HT1080 (cell line): ENCODE measurements at regions not wholly inside any gene's neighbourhood (a gene's known extent, or its start where the extent isn't known, plus 50 kb on each side); places are given as distances from the start of the nearest gene placed in this dataset.

ENCODE experiments used
- DNase-seq: peaks from one replicate; pipeline ENCODE4 v3.0.0-alpha.2; 2015; ENCODE audit warnings: low read depth

DNA sequence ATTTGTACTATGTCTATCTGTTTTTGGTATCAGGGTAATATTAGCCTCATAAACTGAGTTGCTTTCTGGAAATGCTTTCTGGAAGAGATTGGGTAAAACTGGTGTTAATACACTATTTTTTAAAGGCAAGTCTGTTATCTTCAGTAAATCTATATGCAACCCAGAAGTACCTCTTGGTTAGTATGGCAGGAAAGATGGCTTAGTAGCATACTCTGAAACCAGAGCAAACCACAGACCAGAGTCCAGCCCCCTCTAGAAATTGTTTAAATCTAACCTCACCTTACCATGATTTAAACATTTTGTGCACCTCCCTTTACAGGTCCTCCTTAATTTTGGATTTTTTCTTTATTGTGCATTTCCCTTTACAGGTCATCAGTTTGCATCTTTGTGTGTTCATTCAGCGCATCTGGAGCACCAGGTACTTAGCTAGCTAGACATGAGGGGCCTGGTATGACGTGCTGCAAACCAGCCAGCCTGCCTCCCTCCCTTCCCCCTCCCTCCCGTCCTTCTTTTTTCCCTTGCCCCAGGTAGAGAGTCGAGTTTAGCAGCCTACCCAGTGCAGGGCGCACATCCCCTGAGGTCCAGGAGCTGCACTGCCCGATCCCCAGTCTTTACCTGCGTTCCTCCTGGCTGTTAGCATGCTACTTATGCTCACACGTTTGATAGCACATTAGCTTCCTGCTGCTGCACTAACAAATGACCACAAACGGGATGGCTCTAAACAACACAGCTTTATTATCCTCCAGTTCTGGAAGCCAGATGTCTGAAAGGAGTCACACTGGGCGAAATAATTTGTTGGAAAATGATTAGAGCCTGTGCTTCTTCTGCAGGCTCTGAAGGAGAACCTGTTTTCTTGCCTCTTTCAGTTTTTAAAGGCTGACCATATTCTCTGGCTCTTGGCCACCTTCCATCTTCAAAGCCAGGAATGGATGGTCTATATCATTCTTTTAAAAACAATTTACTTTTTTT lies 299.9 kb upstream of the HABP2 start:
- no peak for DNase-seq

DNA sequence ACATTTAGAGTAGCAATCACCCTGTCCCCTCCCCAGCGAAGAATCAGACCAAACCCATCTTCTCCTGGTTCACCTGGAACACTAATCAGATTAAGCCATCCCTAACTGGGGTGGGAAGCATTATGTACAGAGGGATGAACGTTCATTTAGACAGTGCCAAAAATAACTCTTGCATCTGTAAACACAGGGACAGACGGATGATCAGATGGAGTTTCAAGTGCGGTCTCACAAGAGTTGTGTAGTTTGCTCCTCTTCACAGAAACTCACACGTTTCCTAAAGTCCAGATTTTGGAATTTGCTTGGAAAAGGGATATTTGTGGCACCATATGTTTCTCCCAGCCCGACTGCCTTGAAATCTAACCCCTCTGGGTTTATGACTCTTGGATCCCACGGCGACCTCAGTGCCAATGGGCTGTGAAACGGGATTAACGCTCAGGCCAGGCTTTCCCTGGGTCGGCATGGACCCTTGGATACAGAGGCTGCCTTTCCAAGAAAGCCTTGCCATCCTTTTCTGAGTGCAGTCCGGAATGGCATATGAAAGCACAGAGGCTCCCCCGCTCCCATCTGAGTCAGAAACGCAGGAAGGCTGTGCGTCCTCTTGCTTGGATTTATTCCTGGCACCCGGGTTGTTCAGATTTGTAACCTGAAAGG lies 293.2 kb upstream of the HABP2 start:
- DNase-seq: no peak

GRCh38 chr10:113261161-113261560 lies 291.7 kb upstream of the HABP2 start:
- no peak for DNase-seq

DNA sequence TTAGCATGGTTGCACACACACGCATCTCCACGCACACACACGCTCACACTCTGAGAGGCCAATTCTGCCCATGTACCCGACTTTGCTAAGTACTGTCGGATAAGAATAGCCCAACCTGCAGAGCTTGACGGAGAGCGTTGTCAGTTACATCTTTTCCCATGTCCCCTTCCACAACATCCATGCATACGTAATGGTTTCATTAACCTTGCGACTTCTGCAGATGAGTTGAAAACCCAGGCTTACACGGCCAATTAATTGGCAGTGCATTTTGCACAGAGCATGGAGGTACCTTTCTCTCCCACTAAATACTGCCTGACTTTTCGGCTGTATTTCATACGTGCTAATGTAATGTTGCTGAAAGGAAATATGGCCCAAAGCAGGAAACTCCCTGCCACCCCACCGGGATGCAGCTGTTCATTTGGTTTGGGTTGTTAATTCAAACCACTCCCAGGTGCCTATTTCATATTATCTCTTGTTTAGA lies 291.2 kb upstream of the HABP2 start:
- DNase-seq: no peak

DNA sequence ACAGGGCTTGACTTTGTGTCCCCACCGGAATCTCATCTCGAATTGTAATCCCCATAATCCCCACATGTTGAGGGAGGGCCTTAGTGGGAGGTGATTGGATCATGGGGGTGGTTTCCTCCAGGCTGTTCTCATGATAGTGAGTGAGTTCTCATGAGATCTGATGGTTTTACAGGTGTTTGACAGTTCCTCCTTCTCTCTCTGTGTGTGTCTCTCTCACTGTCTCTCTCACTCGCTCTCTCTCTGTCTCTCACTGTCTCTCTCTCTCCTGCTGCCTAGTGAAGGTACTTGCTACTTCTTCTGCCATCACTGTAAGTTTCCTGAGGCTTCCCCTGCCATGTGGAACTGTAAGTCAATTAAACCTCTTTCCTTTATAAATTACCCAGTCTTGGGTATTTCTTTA lies 289.8 kb upstream of the HABP2 start:
- no peak for DNase-seq

DNA sequence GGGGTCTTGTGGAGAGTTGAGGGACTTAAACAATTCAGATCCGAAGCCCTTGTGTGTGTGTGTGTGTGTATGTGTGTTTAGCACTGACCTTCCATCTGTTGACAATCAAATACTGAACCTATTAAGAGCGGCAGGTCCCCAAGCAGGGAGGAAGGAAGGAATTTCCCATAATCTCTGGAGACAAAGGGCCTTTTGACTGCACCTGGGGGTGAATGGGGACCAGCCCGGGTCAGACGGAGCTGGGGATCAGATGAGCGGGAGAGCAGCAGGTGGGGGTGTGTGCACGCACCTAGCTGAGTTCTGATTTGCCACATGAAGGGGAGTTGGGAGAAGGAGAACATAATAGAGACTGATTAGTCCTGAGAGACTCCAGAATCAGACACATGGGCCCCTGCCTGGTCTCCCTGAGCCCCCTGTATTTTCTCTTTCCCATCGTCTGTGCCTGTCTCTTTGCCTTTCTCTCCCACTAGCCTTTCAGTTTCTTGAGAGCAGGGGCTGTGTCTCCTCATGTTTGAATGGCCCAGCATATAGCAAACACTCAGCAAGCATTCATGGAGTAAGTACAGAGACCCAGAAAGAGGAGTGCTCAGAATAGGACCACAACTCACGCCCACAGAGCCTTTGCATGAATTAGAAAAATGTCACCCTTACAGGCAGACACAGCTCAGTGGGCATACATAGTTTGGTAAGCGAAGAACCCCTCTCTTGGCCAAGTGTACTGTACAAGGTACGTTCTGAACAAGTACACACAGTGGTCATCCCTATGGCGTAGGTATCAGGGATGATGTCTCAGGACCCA lies 288.3 kb upstream of the HABP2 start:
- DNase-seq: no peak

GRCh38 chr10:113266147-113266546 lies 286.7 kb upstream of the HABP2 start:
- DNase-seq: no peak

- no peak for DNase-seq
Observed at GRCh38 chr10:113267619-113268562, 285.0 kb upstream of the HABP2 start.

- no peak for DNase-seq
Observed at GRCh38 chr10:113269333-113269732, 283.5 kb upstream of the HABP2 start.

DNA sequence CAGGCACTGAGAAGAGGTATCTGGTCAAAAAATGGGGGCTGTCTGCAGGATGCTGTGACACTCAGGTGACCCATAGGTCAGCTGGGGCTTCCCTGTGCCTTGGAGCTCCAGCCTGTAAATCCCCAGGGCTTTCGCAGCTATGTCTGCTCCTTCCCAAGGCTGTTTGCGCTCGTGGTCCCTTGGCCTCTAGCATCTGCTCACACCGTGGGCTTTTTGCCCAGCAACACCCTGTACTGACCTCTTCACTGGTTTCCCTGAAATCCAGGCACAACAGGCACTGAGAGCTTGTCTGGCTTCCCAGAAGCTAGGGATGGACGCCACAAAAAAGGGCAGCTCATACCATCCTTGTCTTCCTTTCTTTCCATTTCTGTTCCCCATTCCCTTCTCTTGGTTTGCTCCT lies 280.3 kb upstream of the HABP2 start:
- no peak for DNase-seq

DNA sequence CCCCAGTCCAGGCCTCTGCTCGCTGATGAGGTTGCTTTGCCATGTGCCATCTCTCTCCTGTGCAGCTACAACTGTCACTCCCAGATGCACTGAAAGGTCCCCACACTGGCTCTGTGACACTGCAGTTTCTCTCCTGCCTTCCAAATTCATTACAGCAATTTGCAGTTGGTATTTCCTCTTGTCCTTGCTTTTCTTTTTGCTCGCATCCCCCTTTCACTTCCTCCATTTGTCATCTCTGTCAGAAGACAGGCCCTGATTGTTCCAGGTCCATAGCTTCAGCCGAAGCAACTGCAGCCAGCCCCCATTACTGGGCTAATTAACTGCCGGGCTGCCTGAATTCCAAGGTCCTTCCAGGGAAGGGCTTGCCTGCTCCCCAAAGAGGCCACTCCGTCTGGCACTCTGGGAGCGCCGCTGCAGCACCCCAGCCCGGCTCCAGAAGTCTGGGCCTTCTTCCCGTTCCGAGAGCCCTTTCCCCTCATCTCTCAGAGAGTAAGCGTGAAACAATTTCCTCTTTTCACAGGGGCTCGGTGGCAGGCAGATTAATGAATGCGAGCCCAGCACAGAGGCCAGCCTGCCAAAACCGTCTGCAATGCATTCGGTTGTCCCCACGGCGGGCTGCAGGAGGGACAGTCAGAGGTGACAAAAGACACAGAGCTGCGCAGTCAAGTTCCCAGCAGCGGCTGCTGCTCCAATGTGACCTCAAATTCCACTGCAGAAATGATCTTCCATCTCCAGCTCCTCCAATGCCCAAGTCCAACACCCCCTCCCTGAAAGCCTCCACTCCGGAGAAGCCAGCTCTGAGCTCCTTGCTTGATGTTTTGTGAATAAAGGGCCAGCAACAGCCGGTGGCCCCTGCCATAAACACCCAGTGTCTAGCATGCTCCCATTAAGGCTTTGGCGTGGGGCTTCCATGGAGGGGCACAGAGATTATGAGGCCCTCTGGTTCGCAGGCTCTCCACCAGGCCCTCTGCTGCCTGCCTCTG lies 279.4 kb upstream of the HABP2 start:
- no peak for DNase-seq

DNA sequence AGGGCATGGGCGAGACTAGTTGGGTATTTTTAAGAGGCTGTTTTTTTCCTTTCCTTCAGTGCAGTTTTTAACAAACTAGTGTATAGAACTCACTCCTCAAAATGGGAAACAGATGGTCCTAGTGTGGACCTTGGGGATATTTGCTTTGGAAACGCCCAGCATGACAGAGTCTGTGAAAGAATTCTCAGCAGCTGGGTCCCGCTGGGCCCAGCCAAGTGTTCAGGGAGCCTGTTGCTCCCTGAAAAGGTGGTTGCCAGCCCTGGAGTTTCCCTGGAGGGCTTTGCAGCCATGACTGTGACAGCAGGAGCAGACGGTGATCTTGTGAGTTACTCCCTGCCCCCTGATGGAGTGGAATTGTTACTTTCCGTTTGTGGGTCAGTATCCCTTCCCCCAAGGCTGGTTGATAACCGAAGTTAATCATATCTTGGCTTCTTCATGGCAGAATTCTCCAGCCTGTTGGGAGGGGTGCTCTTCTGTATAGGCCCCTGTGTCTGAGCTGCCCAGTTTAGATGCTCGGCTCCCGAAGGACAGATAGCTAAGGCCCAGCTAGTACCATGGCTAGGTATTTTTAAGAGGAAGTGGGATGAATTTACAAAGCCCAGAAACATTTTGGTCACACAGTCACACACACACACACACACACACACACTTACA lies 278.6 kb upstream of the HABP2 start:
- no peak for DNase-seq

DNA sequence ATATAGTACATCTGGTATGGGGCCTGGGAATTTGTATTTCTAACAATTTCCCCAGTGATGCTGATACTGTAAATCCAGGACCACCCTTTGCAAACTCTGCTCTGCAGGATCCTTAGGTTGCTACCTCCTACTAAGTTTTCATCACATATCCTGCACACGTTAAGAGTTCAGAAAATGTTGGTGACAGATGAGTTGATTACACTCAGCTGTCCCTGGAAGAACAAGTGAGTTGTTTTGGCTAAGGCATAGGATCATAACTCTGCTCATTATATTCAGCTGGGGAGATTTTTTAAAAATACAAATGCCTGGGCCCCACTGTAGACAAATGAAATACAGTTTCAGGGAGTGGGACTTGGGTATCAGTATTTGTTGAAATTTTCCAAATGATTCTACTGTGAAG lies 274.6 kb upstream of the HABP2 start:
- DNase-seq: no peak

GRCh38 chr10:113278664-113279063 lies 274.2 kb upstream of the HABP2 start:
- DNase-seq: no peak

DNA sequence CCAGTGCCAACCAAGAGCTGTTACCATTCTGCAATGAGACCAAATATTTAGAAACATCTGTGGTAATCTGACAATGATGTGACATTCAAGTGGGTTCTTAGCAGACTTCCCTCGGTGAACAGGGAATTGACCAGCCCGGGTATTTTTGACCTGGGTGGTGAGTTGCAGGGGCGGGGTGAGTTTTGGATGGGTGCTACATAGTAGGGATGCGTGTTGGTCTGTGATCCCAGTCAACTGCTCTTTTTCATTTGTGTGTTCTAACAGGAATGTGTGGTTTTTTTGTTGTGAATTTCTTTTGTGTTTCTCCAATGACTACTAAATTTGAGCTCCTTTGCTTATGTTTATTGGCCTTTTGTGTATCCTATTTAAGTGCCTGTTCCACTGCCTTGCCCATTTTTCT lies 273.6 kb upstream of the HABP2 start:
- DNase-seq: no peak

DNA sequence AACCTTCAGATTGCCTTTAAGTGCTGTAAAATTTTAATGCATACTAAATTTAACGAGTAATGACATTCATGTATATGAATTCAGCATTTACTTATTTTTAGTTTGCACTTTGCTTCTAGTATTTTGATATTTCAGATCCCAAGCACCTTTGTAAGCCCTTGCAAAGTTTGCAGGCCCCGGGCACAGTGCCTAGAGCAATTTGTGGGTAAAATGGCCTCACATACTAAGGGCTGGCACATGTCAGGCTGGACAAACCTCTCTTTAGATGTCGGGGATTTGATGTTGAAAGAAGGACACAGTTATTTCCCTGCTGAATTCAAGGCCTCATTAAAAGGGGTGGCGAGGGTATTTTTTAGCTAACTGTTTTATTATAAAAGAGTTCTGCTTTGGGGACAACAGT lies 270.3 kb upstream of the HABP2 start:
- DNase-seq: no peak

GRCh38 chr10:113283189-113283588 lies 269.7 kb upstream of the HABP2 start:
- DNase-seq: peak; percentile 8

DNA sequence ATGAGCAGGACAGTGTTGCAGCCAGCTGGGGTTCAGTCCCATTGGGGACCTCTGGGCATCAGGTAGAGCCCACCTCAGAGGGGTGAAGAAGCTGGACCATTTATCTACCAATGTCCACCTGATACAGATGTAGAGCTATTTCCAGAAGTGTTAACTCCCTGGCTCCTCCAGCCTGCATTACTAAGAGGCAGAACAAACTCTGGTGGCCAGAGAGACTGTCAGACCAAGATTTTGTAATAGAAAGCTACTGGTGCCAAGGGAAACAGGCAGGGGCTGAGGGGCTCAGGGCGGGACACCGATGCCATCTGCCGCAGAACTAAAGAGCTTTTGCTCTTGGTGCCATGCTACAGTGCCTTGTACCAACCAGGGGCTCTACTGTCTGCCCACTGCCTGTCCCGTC lies 268.2 kb upstream of the HABP2 start:
- no peak for DNase-seq

- no peak for DNase-seq
Observed at GRCh38 chr10:113285305-113285704, 267.5 kb upstream of the HABP2 start.
